Stomach (tissue), 8 donors: ENCODE measurements at regions not wholly inside any gene's neighbourhood (a gene's known extent, or its start where the extent isn't known, plus 50 kb on each side); places are given as distances from the start of the nearest gene placed in this dataset.

Experiments
- DNase-seq, 2 donors: peaks; one replicate each; pipeline versions ENCODE4 v3.0.0 to v3.0.0-alpha.2; 2013 to 2019
- H3K27ac ChIP-seq, 5 donors: fragments of 200-600 bp in 4 of 5; sonication (generic) in 4 of 5; one replicate each; pipeline ENCODE4 v1.5.1; 2013 to 2019; ENCODE audit warnings: mild to moderate bottlenecking in 1 of 5, moderate library complexity in 1 of 5
- H3K27me3 ChIP-seq, 3 donors: fragments of 200-600 bp; sonication (generic); one replicate each; pipeline ENCODE4 v1.5.1; 2017 to 2019; ENCODE audit warnings: mixed run types in 1 of 3
- H3K36me3 ChIP-seq, 4 donors: fragments of 200-600 bp; sonication (generic); 1 replicate in 3 of 4; 2 replicates in 1 of 4; pipeline ENCODE4 v1.5.1; 2016 to 2019
- H3K4me1 ChIP-seq, 4 donors: fragments of 200-600 bp; sonication (generic); one replicate each; pipeline ENCODE4 v1.5.1; 2016 to 2019
- H3K4me3 ChIP-seq, 4 donors: fragments of 200-600 bp; sonication (generic) in 3 of 4; one replicate each; pipeline ENCODE4 v1.5.1; 2016 to 2019; ENCODE audit warnings: mild to moderate bottlenecking in 1 of 4
- H3K9me3 ChIP-seq, 4 donors: fragments of 200-600 bp; sonication (generic); one replicate each; pipeline ENCODE4 v1.5.1; 2016 to 2019
- CTCF ChIP-seq, 7 experiments: fragments of 450-650 bp in 4 of 7; fragments of 200-600 bp in 3 of 7; sonication (generic) in 3 of 7; IDR thresholded peaks; one replicate each; pipeline ENCODE4 v1.5.1; 2016 to 2019; ENCODE audit warnings: antibody characterized with exemption in 7 of 7, control low read depth in 2 of 7, mild to moderate bottlenecking in 1 of 7
- EP300 ChIP-seq: sonication (generic); formaldehyde crosslinking; IDR thresholded peaks from one replicate; pipeline ENCODE4 v1.6.1; 2017; ENCODE audit warnings: antibody characterized with exemption
- POLR2A ChIP-seq, 4 donors: fragments of 450-650 bp; IDR thresholded peaks; one replicate each; pipeline ENCODE4 v1.6.1; 2016; ENCODE audit warnings: antibody characterized with exemption in 4 of 4, control low read depth in 2 of 4, mild to moderate bottlenecking in 1 of 4, moderate library complexity in 1 of 4
- POLR2AphosphoS5 ChIP-seq, 3 donors: sonication (generic); formaldehyde crosslinking; IDR thresholded peaks; one replicate each; pipeline ENCODE4 v1.6.1; 2016; ENCODE audit warnings: antibody characterized with exemption in 3 of 3
- WGBS, 5 donors: extraction: QIAGEN DNeasy Blood & Tissue Kit in 3 of 5; methylation state at CpG; one replicate each; pipeline versions ENCODE4 v1.1.5 to v1.1.7; 2013 to 2018; 5-methylcytosine and 5-hydroxymethylcytosine counted together
- intact Hi-C: fragments of 100-400 bp; cut with DNase I; formaldehyde crosslinking; loops from one replicate; pipeline ENCODE4 v1.15.1; 2023; ENCODE audit warnings: low total_unique reads
- donor health status: healthy with polysubstance abuse.
- donor health status: Bipolar disorder and iron deficiency.
- donor health status: healthy.

DNA sequence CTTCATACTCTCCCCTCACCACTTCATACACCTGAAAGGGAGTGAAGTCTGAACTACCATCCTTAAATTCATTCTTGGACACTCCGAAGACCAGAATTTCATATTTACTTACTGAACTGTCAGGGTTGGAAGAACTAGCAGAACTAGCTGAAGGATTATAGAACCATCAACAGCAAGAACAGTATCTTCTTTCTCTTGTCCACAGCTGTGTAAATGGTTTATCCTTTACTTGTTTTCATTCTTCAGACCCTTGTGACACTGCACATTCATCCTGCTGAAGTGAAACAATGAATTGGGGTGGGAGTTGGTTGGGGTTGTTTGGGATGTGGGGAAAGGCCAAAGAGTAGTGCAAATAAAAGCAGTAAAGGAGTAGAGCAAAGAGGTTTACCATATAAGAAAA is 350.9 kb downstream of the ZIC1 start:
- H3K4me1 ChIP-seq, result no peaks in the 10 kb centered on the region
- 51 to 64% (median 59%) methylated on average over 1 of the region's 1 CpG for WGBS, 5 donors
- intact Hi-C loops, result no loop called here

GRCh38 chr3:147760941-147761340 is 351.8 kb downstream of the ZIC1 start:
- no peak overlapping the region for H3K4me3 ChIP-seq
- H3K4me1 ChIP-seq, result no peaks in the 10 kb centered on the region
- intact Hi-C loops, result no loop called here
- 23 to 32% (median 30%) methylated on average over 2 of the region's 2 CpGs for WGBS, 5 donors
- H3K27ac ChIP-seq, result no peak overlapping the region
- no peaks in the 10 kb centered on the region for H3K9me3 ChIP-seq
- no peaks in the 10 kb centered on the region for H3K36me3 ChIP-seq
- DNase-seq, result peak in 1 of 2 donors; percentile 37
- H3K27me3 ChIP-seq, result no peaks in the 10 kb centered on the region
- TF ChIP-seq CTCF (IDR thresholded peaks at IDR 0.05) (no peak), POLR2AphosphoS5 (IDR thresholded peaks at IDR 0.05) (no peak), POLR2A (IDR thresholded peaks at IDR 0.05) (no peak), EP300 (no peak)

More for the DNA sequence above, 350.9 kb downstream of the ZIC1 start:
- H3K36me3 ChIP-seq, result no peaks in the 10 kb centered on the region
- no peaks in the 10 kb centered on the region for H3K9me3 ChIP-seq
- DNase-seq, result peak in 1 of 2 donors; percentile 6
- no peak overlapping the region for H3K27ac ChIP-seq
- no peak overlapping the region for H3K4me3 ChIP-seq
- TF ChIP-seq POLR2A (IDR thresholded peaks at IDR 0.05), result no peak
- TF ChIP-seq EP300, result no peak
- TF ChIP-seq CTCF (IDR thresholded peaks at IDR 0.05), result no peak
- TF ChIP-seq POLR2AphosphoS5 (IDR thresholded peaks at IDR 0.05), result no peak
- no peaks in the 10 kb centered on the region for H3K27me3 ChIP-seq

DNA sequence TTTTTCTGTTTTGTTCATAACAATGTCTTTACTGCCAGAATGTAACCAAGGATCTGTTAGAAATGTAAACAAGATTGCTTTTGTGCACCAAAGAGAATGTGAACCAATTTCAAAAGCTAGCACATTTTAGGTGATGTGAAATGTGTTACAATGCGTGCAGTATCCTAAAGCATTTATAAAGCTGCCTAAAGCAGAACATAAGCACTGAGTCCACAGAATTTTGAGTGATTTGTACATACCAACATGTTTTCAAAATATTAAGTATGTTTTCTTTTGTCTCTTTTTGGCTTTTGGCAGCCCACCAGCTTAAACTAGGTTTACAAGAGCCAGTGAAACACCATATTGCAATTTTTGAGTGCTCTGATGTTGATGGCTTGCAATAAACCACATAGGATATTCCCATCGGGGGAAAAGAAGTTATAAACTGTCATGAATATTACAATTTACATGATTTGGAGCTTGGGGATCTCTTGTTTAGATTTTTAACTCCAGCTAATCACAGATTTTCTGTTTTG is 364.0 kb downstream of the ZIC1 start:
- no peaks in the 10 kb centered on the region for H3K36me3 ChIP-seq

GRCh38 chr3:147775411-147775810 is 366.2 kb downstream of the ZIC1 start:
- intact Hi-C loops, result no loop called here
- DNase-seq, result no peak
- no peak for TF ChIP-seq CTCF (IDR thresholded peaks at IDR 0.05)
- no peak for TF ChIP-seq POLR2AphosphoS5 (IDR thresholded peaks at IDR 0.05)
- H3K27ac ChIP-seq, result no peak overlapping the region
- H3K27me3 ChIP-seq, result no peaks in the 10 kb centered on the region
- no peaks in the 10 kb centered on the region for H3K36me3 ChIP-seq
- H3K9me3 ChIP-seq, result no peaks in the 10 kb centered on the region
- no peak overlapping the region for H3K4me3 ChIP-seq
- WGBS, 5 donors, result 62 to 73% (median 65%) methylated on average over 2 of the region's 2 CpGs
- no peaks in the 10 kb centered on the region for H3K4me1 ChIP-seq

More for the DNA sequence above, 364.0 kb downstream of the ZIC1 start:
- Histone ChIP-seq H3K27me3 (no peaks in the 10 kb centered on the region), H3K4me3 (no peak overlapping the region), H3K4me1 (no peaks in the 10 kb centered on the region), H3K9me3 (no peaks in the 10 kb centered on the region), H3K27ac (no peak overlapping the region)
- intact Hi-C loops, result no loop called here
- DNase-seq, result no peak
- 55 to 61% (median 58%) methylated on average over 2 of the region's 2 CpGs for WGBS, 5 donors
- TF ChIP-seq CTCF (IDR thresholded peaks at IDR 0.05) (no peak), EP300 (no peak), POLR2AphosphoS5 (IDR thresholded peaks at IDR 0.05) (no peak), POLR2A (IDR thresholded peaks at IDR 0.05) (no peak)
